Endodermal cell (in vitro differentiated cells): ENCODE measurements at regions not wholly inside any gene's neighbourhood (a gene's known extent, or its start where the extent isn't known, plus 50 kb on each side); places are given as distances from the start of the nearest gene placed in this dataset.

Experiments used
- DNase-seq: peaks from one replicate; pipeline ENCODE4 v3.0.0-alpha.2; 2017
- H3K27ac ChIP-seq: 2 replicates; pipeline ENCODE4 v1.5.1; 2013; ENCODE audit warnings: mild to moderate bottlenecking, low read depth, low read length, moderate library complexity
- H3K27me3 ChIP-seq: 2 replicates; pipeline ENCODE4 v1.6.1; 2013; ENCODE audit warnings: mild to moderate bottlenecking, low read length, moderate library complexity; ENCODE audit not compliant: insufficient read depth, control insufficient read depth, poor library complexity, severe bottlenecking
- H3K36me3 ChIP-seq: 2 replicates; pipeline ENCODE4 v1.7.0; 2013; ENCODE audit warnings: mild to moderate bottlenecking, low read length, moderate library complexity; ENCODE audit not compliant: control insufficient read depth, insufficient read depth
- H3K4me1 ChIP-seq: one replicate; pipeline ENCODE4 v1.7.0; 2013; ENCODE audit warnings: low read length; ENCODE audit not compliant: control insufficient read depth, insufficient read depth
- H3K4me3 ChIP-seq: 2 replicates; pipeline ENCODE4 v1.5.1; 2013; ENCODE audit warnings: mild to moderate bottlenecking, low read length, moderate library complexity
- H3K9ac ChIP-seq: 2 replicates; pipeline ENCODE4 v1.6.1; 2013; ENCODE audit warnings: mild to moderate bottlenecking, low read length, moderate library complexity; ENCODE audit not compliant: poor library complexity, severe bottlenecking; ENCODE audit errors: extremely low read depth
- H3K9me3 ChIP-seq: 2 replicates; pipeline ENCODE4 v1.6.1; 2013; ENCODE audit warnings: mild to moderate bottlenecking, low read length, moderate library complexity; ENCODE audit not compliant: control insufficient read depth
- H3K27ac Mint-ChIP-seq: 2 replicates; pipeline ENCODE4 v1.8.0; 2020; ENCODE audit warnings: mixed read lengths
- H3K27me3 Mint-ChIP-seq: 2 replicates; pipeline ENCODE4 v1.8.0; 2021; ENCODE audit warnings: mild to moderate bottlenecking, mixed read lengths; ENCODE audit not compliant: insufficient read depth
- H3K36me3 Mint-ChIP-seq: 2 replicates; pipeline ENCODE4 v1.8.0; 2020; ENCODE audit warnings: low read depth, mixed read lengths
- H3K4me1 Mint-ChIP-seq: 2 replicates; pipeline ENCODE4 v1.8.0; 2020; ENCODE audit warnings: mixed read lengths
- H3K4me3 Mint-ChIP-seq: 2 replicates; pipeline ENCODE4 v1.8.0; 2020; ENCODE audit warnings: mild to moderate bottlenecking, moderate library complexity, mixed read lengths
- H3K9me3 Mint-ChIP-seq: 2 replicates; pipeline ENCODE4 v1.8.0; 2020; ENCODE audit warnings: mild to moderate bottlenecking, mixed read lengths
- CTCF ChIP-seq: fragments of 200-600 bp; sonication (generic); conservative IDR thresholded peaks from 2 replicates; pipeline ENCODE4 v1.5.0; 2021; ENCODE audit warnings: antibody characterized with exemption, mild to moderate bottlenecking
- WGBS, 2 experiments: methylation state at CpG; one replicate each; pipeline versions ENCODE4 v1.1.5 to v1.1.7; 2013; ENCODE audit warnings: missing lambda C conversion rate in 2 of 2, mixed read lengths in 1 of 2; ENCODE audit not compliant: insufficient coverage in 1 of 2, insufficient read length in 1 of 2; 5-methylcytosine and 5-hydroxymethylcytosine counted together

- Histone ChIP-seq H3K9ac (no peak overlapping the region), H3K4me1 (peaks cover 18% of the 10 kb centered on the region), H3K9me3 (no peaks in the 10 kb centered on the region), H3K27me3 (no peaks in the 10 kb centered on the region), H3K27ac (no peak overlapping the region), H3K4me3 (no peak overlapping the region), H3K36me3 (no peaks in the 10 kb centered on the region)
- H3K4me3 Mint-ChIP-seq, result no peak overlapping the region
- no peak for DNase-seq
- no peak overlapping the region for H3K27ac Mint-ChIP-seq
- H3K4me1 Mint-ChIP-seq, result peaks cover 49% of the 10 kb centered on the region
- WGBS, 2 experiments, result 81 to 85% methylated on average over 5 to 8 of the region's 8 CpGs
- no peaks in the 10 kb centered on the region for H3K27me3 Mint-ChIP-seq
- TF ChIP-seq CTCF, result no peak
- no peaks in the 10 kb centered on the region for H3K9me3 Mint-ChIP-seq
- H3K36me3 Mint-ChIP-seq, result no peaks in the 10 kb centered on the region
Observed at GRCh38 chr9:110101531-110102161, 106.3 kb downstream of the C9orf152 start.

- H3K4me3 ChIP-seq, result no peak overlapping the region
- no peak for TF ChIP-seq CTCF
- H3K9me3 ChIP-seq, result no peaks in the 10 kb centered on the region
- no peak overlapping the region for H3K4me3 Mint-ChIP-seq
- peak overlapping the region; percentile 95 for H3K27ac Mint-ChIP-seq
- H3K9ac ChIP-seq, result peak overlapping the region; percentile 44
- no peaks in the 10 kb centered on the region for H3K27me3 Mint-ChIP-seq
- H3K27ac ChIP-seq, result no peak overlapping the region
- no peaks in the 10 kb centered on the region for H3K9me3 Mint-ChIP-seq
- 95 to 100% methylated on average over 1 to 2 of the region's 2 CpGs for WGBS, 2 experiments
- H3K36me3 ChIP-seq, result no peaks in the 10 kb centered on the region
- peaks cover 53% of the 10 kb centered on the region for H3K4me1 Mint-ChIP-seq
- no peak for DNase-seq
- H3K4me1 ChIP-seq, result peaks cover 22% of the 10 kb centered on the region
- H3K36me3 Mint-ChIP-seq, result no peaks in the 10 kb centered on the region
- no peaks in the 10 kb centered on the region for H3K27me3 ChIP-seq
Observed at GRCh38 chr9:110103257-110103656, 104.7 kb downstream of the C9orf152 start.

- Histone ChIP-seq H3K36me3 (no peaks in the 10 kb centered on the region), H3K9ac (no peak overlapping the region), H3K4me3 (peak overlapping the region; percentile 26), H3K27me3 (no peaks in the 10 kb centered on the region), H3K4me1 (peaks cover 22% of the 10 kb centered on the region), H3K9me3 (no peaks in the 10 kb centered on the region), H3K27ac (peak overlapping the region; percentile 5)
- H3K36me3 Mint-ChIP-seq, result no peaks in the 10 kb centered on the region
- peak overlapping the region; percentile 95 for H3K27ac Mint-ChIP-seq
- WGBS, 2 experiments, result 91 to 98% methylated on average over 4 to 5 of the region's 5 CpGs
- H3K9me3 Mint-ChIP-seq, result no peaks in the 10 kb centered on the region
- no peak for DNase-seq
- peaks cover 51% of the 10 kb centered on the region for H3K4me1 Mint-ChIP-seq
- TF ChIP-seq CTCF, result no peak
- H3K4me3 Mint-ChIP-seq, result no peak overlapping the region
- no peaks in the 10 kb centered on the region for H3K27me3 Mint-ChIP-seq
Observed at GRCh38 chr9:110104261-110104809, 103.6 kb downstream of the C9orf152 start.
